Thyroid gland (tissue), 4 donors: ENCODE measurements at regions not wholly inside any gene's neighbourhood (a gene's known extent, or its start where the extent isn't known, plus 50 kb on each side); places are given as distances from the start of the nearest gene placed in this dataset.

Experiments used
- DNase-seq, 2 donors: peaks; one replicate each; pipeline ENCODE4 v3.0.0-alpha.2; 2019
- H3K27ac ChIP-seq, 3 donors: fragments of 200-600 bp; sonication (generic); 1 replicate in 2 of 3; 2 replicates in 1 of 3; pipeline ENCODE4 v1.5.1; 2016 to 2019; ENCODE audit warnings: mild to moderate bottlenecking in 1 of 3, moderate library complexity in 1 of 3
- H3K27me3 ChIP-seq: fragments of 200-600 bp; sonication (generic); one replicate; pipeline ENCODE4 v1.5.1; 2019
- H3K36me3 ChIP-seq, 2 donors: fragments of 200-600 bp; sonication (generic); one replicate each; pipeline ENCODE4 v1.5.1; 2016 to 2019
- H3K4me1 ChIP-seq, 2 donors: fragments of 200-600 bp; sonication (generic); one replicate each; pipeline ENCODE4 v1.5.1; 2017 to 2019
- H3K4me3 ChIP-seq, 3 donors: fragments of 200-600 bp; sonication (generic); replicated peaks in 1 of 3; 1 replicate in 2 of 3; 2 replicates in 1 of 3; pipeline ENCODE4 v1.5.1; 2016; ENCODE audit warnings: mild to moderate bottlenecking in 1 of 3
- H3K9me3 ChIP-seq: fragments of 200-600 bp; sonication (generic); one replicate; pipeline ENCODE4 v1.5.1; 2017
- CTCF ChIP-seq, 6 experiments: fragments of 200-600 bp in 3 of 6; fragments of 450-650 bp in 3 of 6; sonication (generic) in 3 of 6; IDR thresholded peaks; one replicate each; pipeline ENCODE4 v1.5.1; 2016 to 2019; ENCODE audit warnings: antibody characterized with exemption in 6 of 6, mild to moderate bottlenecking in 2 of 6, inconsistent platforms in 1 of 6, moderate library complexity in 1 of 6
- POLR2A ChIP-seq, 2 donors: fragments of 450-650 bp; IDR thresholded peaks; one replicate each; pipeline ENCODE4 v1.6.1; 2017; ENCODE audit warnings: antibody characterized with exemption in 2 of 2, mild to moderate bottlenecking in 2 of 2, moderate library complexity in 1 of 2
- WGBS, 2 donors: methylation state at CpG; one replicate each; pipeline ENCODE4 v1.1.5; 2017; 5-methylcytosine and 5-hydroxymethylcytosine counted together
- intact Hi-C: fragments of 100-400 bp; cut with DNase I; formaldehyde crosslinking; loops from one replicate; pipeline ENCODE4 v1.15.1; 2023

- Histone ChIP-seq H3K27ac (no peak overlapping the region), H3K4me1 (no peaks in the 10 kb centered on the region), H3K36me3 (no peaks in the 10 kb centered on the region), H3K27me3 (no peaks in the 10 kb centered on the region), H3K4me3 (no peak overlapping the region), H3K9me3 (no peaks in the 10 kb centered on the region)
- no peak for TF ChIP-seq POLR2A (IDR thresholded peaks at IDR 0.05)
- no peak for TF ChIP-seq CTCF (IDR thresholded peaks at IDR 0.05)
- no peak for DNase-seq
- WGBS, 2 donors = 88 to 95% methylated on average over 1 of the region's 1 CpG
- intact Hi-C loops = no loop called here
These were observed 491.7 kb upstream of the NRP1 start for GRCh38 chr10:33826186-33826585.

- Histone ChIP-seq H3K9me3 (no peaks in the 10 kb centered on the region), H3K27me3 (no peaks in the 10 kb centered on the region), H3K27ac (no peak overlapping the region), H3K4me3 (no peak overlapping the region), H3K4me1 (no peaks in the 10 kb centered on the region), H3K36me3 (no peaks in the 10 kb centered on the region)
- intact Hi-C loops = no loop called here
- DNase-seq = no peak
- whole genome bisulfite sequencing, 2 donors = 87 to 90% methylated on average over 3 of the region's 3 CpGs
- TF ChIP-seq CTCF (IDR thresholded peaks at IDR 0.05) = no peak
- TF ChIP-seq POLR2A (IDR thresholded peaks at IDR 0.05) = no peak
These were observed 488.3 kb upstream of the NRP1 start for GRCh38 chr10:33822774-33823173.

GRCh38 chr10:33820531-33820930 lies 486.1 kb upstream of the NRP1 start:
- no peak for DNase-seq
- TF ChIP-seq POLR2A (IDR thresholded peaks at IDR 0.05) (no peak), CTCF (IDR thresholded peaks at IDR 0.05) (no peak)

GRCh38 chr10:33819206-33819605 lies 484.7 kb upstream of the NRP1 start:
- no peaks in the 10 kb centered on the region for H3K36me3 ChIP-seq
- WGBS, 2 donors = 83 to 84% methylated on average over 1 of the region's 1 CpG
- H3K27me3 ChIP-seq = no peaks in the 10 kb centered on the region
- no peak overlapping the region for H3K27ac ChIP-seq
- H3K4me3 ChIP-seq = no peak overlapping the region
- intact Hi-C loops = no loop called here
- no peaks in the 10 kb centered on the region for H3K9me3 ChIP-seq
- DNase-seq = no peak
- TF ChIP-seq POLR2A (IDR thresholded peaks at IDR 0.05) = no peak
- TF ChIP-seq CTCF (IDR thresholded peaks at IDR 0.05) = no peak
- no peaks in the 10 kb centered on the region for H3K4me1 ChIP-seq

More at GRCh38 chr10:33820531-33820930, 486.1 kb upstream of the NRP1 start:
- intact Hi-C loops = no loop called here
- no peak overlapping the region for H3K27ac ChIP-seq
- no peaks in the 10 kb centered on the region for H3K4me1 ChIP-seq
- no peak overlapping the region for H3K4me3 ChIP-seq
- 73 to 89% methylated on average over 4 of the region's 4 CpGs for WGBS, 2 donors
- no peaks in the 10 kb centered on the region for H3K27me3 ChIP-seq
- no peaks in the 10 kb centered on the region for H3K9me3 ChIP-seq
- no peaks in the 10 kb centered on the region for H3K36me3 ChIP-seq

GRCh38 chr10:33818343-33818742 lies 483.9 kb upstream of the NRP1 start:
- no peaks in the 10 kb centered on the region for H3K36me3 ChIP-seq
- no peak for DNase-seq
- no peak for TF ChIP-seq POLR2A (IDR thresholded peaks at IDR 0.05)
- WGBS, 2 donors = 74 to 88% methylated on average over 2 of the region's 2 CpGs
- intact Hi-C loops = no loop called here
- H3K27me3 ChIP-seq = no peaks in the 10 kb centered on the region
- no peaks in the 10 kb centered on the region for H3K9me3 ChIP-seq
- no peak overlapping the region for H3K27ac ChIP-seq
- no peaks in the 10 kb centered on the region for H3K4me1 ChIP-seq
- H3K4me3 ChIP-seq = no peak overlapping the region

GRCh38 chr10:33817605-33818004 lies 483.1 kb upstream of the NRP1 start:
- DNase-seq = no peak
- H3K9me3 ChIP-seq = no peaks in the 10 kb centered on the region
- WGBS, 2 donors = 90 to 93% methylated on average over 3 of the region's 3 CpGs
- intact Hi-C loops = no loop called here
- no peaks in the 10 kb centered on the region for H3K27me3 ChIP-seq
- no peaks in the 10 kb centered on the region for H3K4me1 ChIP-seq
- no peak overlapping the region for H3K4me3 ChIP-seq
- no peak for TF ChIP-seq CTCF (IDR thresholded peaks at IDR 0.05)
- no peak for TF ChIP-seq POLR2A (IDR thresholded peaks at IDR 0.05)
- no peaks in the 10 kb centered on the region for H3K36me3 ChIP-seq
- H3K27ac ChIP-seq = no peak overlapping the region
